NT2/D1 (cell line): ENCODE measurements at regions not wholly inside any gene's neighbourhood (a gene's known extent, or its start where the extent isn't known, plus 50 kb on each side); places are given as distances from the start of the nearest gene placed in this dataset.

Experiments
- SUZ12 ChIP-seq: IDR thresholded peaks from 2 replicates; pipeline ENCODE4 v1.6.1; 2011; ENCODE audit not compliant: insufficient read length, insufficient read depth; ENCODE audit errors: extremely low read depth
- YY1 ChIP-seq: IDR thresholded peaks from 2 replicates; pipeline ENCODE4 v1.6.1; 2011; ENCODE audit not compliant: insufficient read length, insufficient read depth
- ZNF274 ChIP-seq: IDR thresholded peaks from 2 replicates; pipeline ENCODE4 v1.6.1; 2011; ENCODE audit warnings: mild to moderate bottlenecking, low read depth, low read length

- TF ChIP-seq YY1: no peak
- no peak for TF ChIP-seq ZNF274
- TF ChIP-seq SUZ12: no peak
Measured at GRCh38 chr5:29972597-29972996, 1220.9 kb upstream of the CDH6 start.
